ENCODE measurements at regions not wholly inside any gene's neighbourhood (a gene's known extent, or its start where the extent isn't known, plus 50 kb on each side); places are given as distances from the start of the nearest gene placed in this dataset.

- H3K4me3 ChIP-seq (ENCODE audit: low read depth, low read length), result no peak overlapping the region
- no peak for DNase-seq (ENCODE audit: low read depth)
- no peak for TF ChIP-seq CTCF (conservative IDR thresholded peaks at IDR 0.05; ENCODE audit: low read depth, low read length)
Observed at GRCh38 chr10:83312570-83312969, 826.7 kb upstream of the GHITM start.

GRCh38 chr10:83332690-83333089, 806.6 kb upstream of the GHITM start:
- DNase-seq (ENCODE audit: low read depth), result no peak
- no peak for TF ChIP-seq CTCF (conservative IDR thresholded peaks at IDR 0.05; ENCODE audit: low read depth, low read length)
- H3K4me3 ChIP-seq (ENCODE audit: low read depth, low read length), result no peak overlapping the region

GRCh38 chr10:83333566-83333965, 805.7 kb upstream of the GHITM start:
- TF ChIP-seq CTCF (conservative IDR thresholded peaks at IDR 0.05; ENCODE audit: low read depth, low read length), result no peak
- DNase-seq (ENCODE audit: low read depth), result no peak

GRCh38 chr10:83343676-83344075, 795.6 kb upstream of the GHITM start:
- TF ChIP-seq CTCF (conservative IDR thresholded peaks at IDR 0.05; ENCODE audit: low read depth, low read length), result no peak
- no peak overlapping the region for H3K4me3 ChIP-seq (ENCODE audit: low read depth, low read length)
- DNase-seq (ENCODE audit: low read depth), result no peak

More at GRCh38 chr10:83333566-83333965, 805.7 kb upstream of the GHITM start:
- H3K4me3 ChIP-seq (ENCODE audit: low read depth, low read length), result no peak overlapping the region

GRCh38 chr10:83346266-83346910, 792.9 kb upstream of the GHITM start:
- H3K4me3 ChIP-seq (ENCODE audit: low read depth, low read length), result no peak overlapping the region
- no peak for TF ChIP-seq CTCF (conservative IDR thresholded peaks at IDR 0.05; ENCODE audit: low read depth, low read length)
- no peak for DNase-seq (ENCODE audit: low read depth)

- no peak for TF ChIP-seq CTCF (conservative IDR thresholded peaks at IDR 0.05; ENCODE audit: low read depth, low read length)
- H3K4me3 ChIP-seq (ENCODE audit: low read depth, low read length), result no peak overlapping the region
- DNase-seq (ENCODE audit: low read depth), result no peak
Observed at GRCh38 chr10:83352588-83352987, 786.7 kb upstream of the GHITM start.

GRCh38 chr10:83354456-83354855, 784.9 kb upstream of the GHITM start:
- no peak for TF ChIP-seq CTCF (conservative IDR thresholded peaks at IDR 0.05; ENCODE audit: low read depth, low read length)

More at GRCh38 chr10:83354456-83354855, 784.9 kb upstream of the GHITM start:
- no peak overlapping the region for H3K4me3 ChIP-seq (ENCODE audit: low read depth, low read length)
- DNase-seq (ENCODE audit: low read depth), result no peak
